Esophagus squamous epithelium (tissue), 4 donors: ENCODE measurements at regions not wholly inside any gene's neighbourhood (a gene's known extent, or its start where the extent isn't known, plus 50 kb on each side); places are given as distances from the start of the nearest gene placed in this dataset.

Source experiments
- POLR2A ChIP-seq, 4 donors: fragments of 450-650 bp; IDR thresholded peaks; one replicate each; pipeline ENCODE4 v1.6.1; 2017; ENCODE audit warnings: antibody characterized with exemption in 4 of 4, mild to moderate bottlenecking in 4 of 4, moderate library complexity in 3 of 4
- TF ChIP-seq, protein P1 (sequence below), 6 experiments: fragments of 450-650 bp in 4 of 6; fragments of 200-600 bp in 2 of 6; sonication (generic) in 2 of 6; IDR thresholded peaks; one replicate each; pipeline ENCODE4 v1.5.1; 2016 to 2019; ENCODE audit warnings: antibody characterized with exemption in 6 of 6, mild to moderate bottlenecking in 4 of 6, moderate library complexity in 4 of 6

DNA sequence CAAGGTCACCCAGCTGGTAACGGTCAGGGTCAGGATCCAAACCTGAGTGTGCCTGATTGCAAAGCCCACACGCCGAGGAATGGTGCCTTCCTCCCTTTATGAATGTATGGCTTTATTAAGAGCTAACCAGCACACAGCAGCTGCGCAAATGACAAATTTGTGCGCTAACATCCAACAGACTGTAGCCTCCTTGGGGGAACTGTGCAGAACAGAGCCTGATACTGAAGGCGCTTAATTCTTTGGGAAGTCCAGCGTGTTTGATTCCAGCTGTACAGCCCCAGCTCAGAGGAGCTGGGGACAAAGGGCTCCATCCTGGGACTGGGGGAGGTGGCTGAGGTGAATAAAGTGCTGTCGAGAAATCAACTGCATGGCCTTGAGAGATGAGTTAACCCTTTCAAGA is 75.7 kb upstream of the JARID2 start:
- no peak for TF ChIP-seq POLR2A (IDR thresholded peaks at IDR 0.05)
- TF ChIP-seq, protein P1, sequence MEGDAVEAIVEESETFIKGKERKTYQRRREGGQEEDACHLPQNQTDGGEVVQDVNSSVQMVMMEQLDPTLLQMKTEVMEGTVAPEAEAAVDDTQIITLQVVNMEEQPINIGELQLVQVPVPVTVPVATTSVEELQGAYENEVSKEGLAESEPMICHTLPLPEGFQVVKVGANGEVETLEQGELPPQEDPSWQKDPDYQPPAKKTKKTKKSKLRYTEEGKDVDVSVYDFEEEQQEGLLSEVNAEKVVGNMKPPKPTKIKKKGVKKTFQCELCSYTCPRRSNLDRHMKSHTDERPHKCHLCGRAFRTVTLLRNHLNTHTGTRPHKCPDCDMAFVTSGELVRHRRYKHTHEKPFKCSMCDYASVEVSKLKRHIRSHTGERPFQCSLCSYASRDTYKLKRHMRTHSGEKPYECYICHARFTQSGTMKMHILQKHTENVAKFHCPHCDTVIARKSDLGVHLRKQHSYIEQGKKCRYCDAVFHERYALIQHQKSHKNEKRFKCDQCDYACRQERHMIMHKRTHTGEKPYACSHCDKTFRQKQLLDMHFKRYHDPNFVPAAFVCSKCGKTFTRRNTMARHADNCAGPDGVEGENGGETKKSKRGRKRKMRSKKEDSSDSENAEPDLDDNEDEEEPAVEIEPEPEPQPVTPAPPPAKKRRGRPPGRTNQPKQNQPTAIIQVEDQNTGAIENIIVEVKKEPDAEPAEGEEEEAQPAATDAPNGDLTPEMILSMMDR (IDR thresholded peaks at IDR 0.05) = no peak
